Testis (tissue), 2 donors: ENCODE measurements at regions not wholly inside any gene's neighbourhood (a gene's known extent, or its start where the extent isn't known, plus 50 kb on each side); places are given as distances from the start of the nearest gene placed in this dataset.
A peak's percentile ranks its signal among the peaks of the same experiment; 100 is the strongest.

Experiments used
- DNase-seq: peaks from one replicate; pipeline ENCODE4 v3.0.0-alpha.2; 2019
- H3K27ac ChIP-seq, 2 donors: fragments of 200-600 bp; sonication (generic); one replicate each; pipeline ENCODE4 v1.5.1; 2019
- H3K27me3 ChIP-seq: fragments of 200-600 bp; sonication (generic); one replicate; pipeline ENCODE4 v1.5.1; 2019
- H3K36me3 ChIP-seq: fragments of 200-600 bp; sonication (generic); one replicate; pipeline ENCODE4 v1.5.1; 2017; ENCODE audit warnings: low read depth; ENCODE audit errors: missing control alignments
- H3K4me1 ChIP-seq: fragments of 200-600 bp; sonication (generic); one replicate; pipeline ENCODE4 v1.5.1; 2019
- H3K4me3 ChIP-seq, 2 donors: fragments of 200-600 bp; sonication (generic); one replicate each; pipeline ENCODE4 v1.5.1; 2017 to 2019
- H3K9me3 ChIP-seq: fragments of 200-600 bp; sonication (generic); one replicate; pipeline ENCODE4 v1.5.1; 2017
- POLR2A ChIP-seq: fragments of 450-650 bp; IDR thresholded peaks from one replicate; pipeline ENCODE4 v1.6.1; 2017; ENCODE audit warnings: antibody characterized with exemption, mild to moderate bottlenecking, moderate library complexity
- WGBS, 2 donors: methylation state at CpG; one replicate each; pipeline ENCODE4 v1.1.5; 2018; 5-methylcytosine and 5-hydroxymethylcytosine counted together
- intact Hi-C: fragments of 100-400 bp; cut with DNase I; formaldehyde crosslinking; loops from one replicate; pipeline ENCODE4 v1.15.1; 2023; ENCODE audit warnings: low total_unique reads
- TF ChIP-seq, protein P1 (sequence below), 3 experiments: fragments of 450-650 bp in 2 of 3; fragments of 200-600 bp in 1 of 3; sonication (generic) in 1 of 3; IDR thresholded peaks; one replicate each; pipeline ENCODE4 v1.5.1; 2016 to 2019; ENCODE audit warnings: antibody characterized with exemption in 3 of 3, mild to moderate bottlenecking in 2 of 3, moderate library complexity in 1 of 3

GRCh38 chr1:233487408-233487807, 126.5 kb upstream of the KCNK1 start:
- intact Hi-C loops = no loop called here
- H3K9me3 ChIP-seq = no peaks in the 10 kb centered on the region
- TF ChIP-seq POLR2A = no peak
- TF ChIP-seq, protein P1, sequence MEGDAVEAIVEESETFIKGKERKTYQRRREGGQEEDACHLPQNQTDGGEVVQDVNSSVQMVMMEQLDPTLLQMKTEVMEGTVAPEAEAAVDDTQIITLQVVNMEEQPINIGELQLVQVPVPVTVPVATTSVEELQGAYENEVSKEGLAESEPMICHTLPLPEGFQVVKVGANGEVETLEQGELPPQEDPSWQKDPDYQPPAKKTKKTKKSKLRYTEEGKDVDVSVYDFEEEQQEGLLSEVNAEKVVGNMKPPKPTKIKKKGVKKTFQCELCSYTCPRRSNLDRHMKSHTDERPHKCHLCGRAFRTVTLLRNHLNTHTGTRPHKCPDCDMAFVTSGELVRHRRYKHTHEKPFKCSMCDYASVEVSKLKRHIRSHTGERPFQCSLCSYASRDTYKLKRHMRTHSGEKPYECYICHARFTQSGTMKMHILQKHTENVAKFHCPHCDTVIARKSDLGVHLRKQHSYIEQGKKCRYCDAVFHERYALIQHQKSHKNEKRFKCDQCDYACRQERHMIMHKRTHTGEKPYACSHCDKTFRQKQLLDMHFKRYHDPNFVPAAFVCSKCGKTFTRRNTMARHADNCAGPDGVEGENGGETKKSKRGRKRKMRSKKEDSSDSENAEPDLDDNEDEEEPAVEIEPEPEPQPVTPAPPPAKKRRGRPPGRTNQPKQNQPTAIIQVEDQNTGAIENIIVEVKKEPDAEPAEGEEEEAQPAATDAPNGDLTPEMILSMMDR (IDR thresholded peaks at IDR 0.05) = no peak
- H3K27me3 ChIP-seq = no peaks in the 10 kb centered on the region
- no peak for DNase-seq
- no peaks in the 10 kb centered on the region for H3K4me1 ChIP-seq
- H3K27ac ChIP-seq = no peak overlapping the region
- no peaks in the 10 kb centered on the region for H3K36me3 ChIP-seq
- no peak overlapping the region for H3K4me3 ChIP-seq

DNA sequence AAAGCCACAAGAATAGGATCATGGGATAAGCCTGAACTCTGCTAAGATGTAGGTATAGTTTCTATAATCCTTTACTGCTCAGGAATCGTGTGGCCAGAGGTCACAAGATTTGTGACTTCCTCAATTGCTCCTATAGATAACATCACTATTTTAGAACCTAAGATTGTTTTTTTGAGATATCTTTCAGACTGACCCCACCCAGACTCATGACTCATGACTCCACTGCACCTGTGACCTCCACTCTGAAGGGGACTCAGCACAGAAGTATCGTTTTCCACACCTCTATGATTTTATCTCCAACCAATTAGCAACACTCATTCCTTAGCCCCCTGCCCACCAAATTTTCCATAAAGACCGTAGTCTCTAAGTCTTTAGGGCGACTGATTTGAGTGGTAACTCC, 124.5 kb upstream of the KCNK1 start:
- no peak overlapping the region for H3K4me3 ChIP-seq
- intact Hi-C loops = no loop called here
- no peaks in the 10 kb centered on the region for H3K27me3 ChIP-seq
- DNase-seq = no peak
- TF ChIP-seq, protein P1 (IDR thresholded peaks at IDR 0.05) = no peak
- H3K27ac ChIP-seq = no peak overlapping the region
- no peaks in the 10 kb centered on the region for H3K4me1 ChIP-seq
- WGBS, 2 donors = 83 to 91% methylated on average over 4 of the region's 4 CpGs
- no peaks in the 10 kb centered on the region for H3K9me3 ChIP-seq
- no peaks in the 10 kb centered on the region for H3K36me3 ChIP-seq

DNA sequence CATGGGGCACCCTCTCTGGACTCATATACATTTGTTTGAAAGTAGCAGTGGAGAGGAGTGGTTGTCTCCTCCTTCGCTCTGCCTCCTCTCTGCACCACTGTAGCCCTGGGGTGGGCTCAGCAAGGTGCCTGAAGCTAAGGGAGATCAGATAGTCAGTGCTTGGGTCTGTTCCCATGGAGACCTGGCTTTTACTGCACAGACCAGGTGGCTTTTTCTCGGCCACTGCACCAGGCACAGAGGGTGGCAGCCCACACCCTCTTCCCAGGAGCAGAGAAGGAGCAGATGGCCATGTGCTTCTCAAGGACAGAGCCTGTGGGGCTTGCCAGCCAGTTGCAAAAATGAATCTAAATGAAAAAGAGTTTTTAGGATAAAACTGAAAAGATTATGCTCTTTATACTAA, 123.4 kb upstream of the KCNK1 start:
- intact Hi-C loops = no loop called here
- 63 to 64% methylated on average over 2 of the region's 2 CpGs for WGBS, 2 donors
- no peaks in the 10 kb centered on the region for H3K36me3 ChIP-seq
- no peaks in the 10 kb centered on the region for H3K9me3 ChIP-seq
- H3K4me3 ChIP-seq = no peak overlapping the region
- H3K27ac ChIP-seq = no peak overlapping the region
- no peaks in the 10 kb centered on the region for H3K27me3 ChIP-seq
- peak; percentile 31 for DNase-seq
- TF ChIP-seq, protein P1 (IDR thresholded peaks at IDR 0.05) = no peak
- no peak for TF ChIP-seq POLR2A
- H3K4me1 ChIP-seq = no peaks in the 10 kb centered on the region

DNA sequence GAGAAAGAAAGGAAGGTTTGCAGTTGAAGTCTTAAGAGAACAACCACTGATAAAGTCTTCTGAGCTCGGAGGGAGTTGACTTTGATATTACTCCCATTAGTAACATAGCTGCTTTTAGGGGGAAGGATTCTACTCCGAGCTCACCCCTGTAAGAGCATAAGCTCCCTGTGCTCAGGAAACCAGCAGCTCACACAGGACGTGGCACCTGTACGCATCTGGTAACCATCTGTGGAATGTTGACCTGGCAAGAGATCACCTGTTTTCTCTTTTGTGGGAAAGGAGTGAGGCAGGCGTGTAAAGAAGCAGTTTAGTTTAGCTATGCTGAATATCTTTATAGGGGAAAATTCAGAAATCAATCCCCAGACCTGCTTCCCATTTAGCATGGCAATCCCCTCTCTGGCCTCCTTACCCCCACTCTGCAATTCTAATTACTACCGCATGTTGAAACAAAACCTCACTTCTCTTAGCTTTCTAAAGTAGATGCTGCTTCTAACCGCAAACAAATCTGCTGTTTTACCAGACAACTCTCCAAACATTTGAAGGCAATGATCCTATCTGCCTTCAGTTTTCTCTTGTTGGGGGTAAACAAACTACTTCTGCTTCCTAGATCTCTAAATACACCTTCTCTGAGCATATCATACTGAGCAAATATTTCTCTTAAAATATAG, 121.8 kb upstream of the KCNK1 start:
- H3K27ac ChIP-seq = no peak overlapping the region
- WGBS, 2 donors = 76 to 78% methylated on average over 7 of the region's 7 CpGs
- intact Hi-C loops = no loop called here
- no peaks in the 10 kb centered on the region for H3K9me3 ChIP-seq
- H3K4me1 ChIP-seq = no peaks in the 10 kb centered on the region
- no peak overlapping the region for H3K4me3 ChIP-seq
- no peaks in the 10 kb centered on the region for H3K36me3 ChIP-seq
- no peaks in the 10 kb centered on the region for H3K27me3 ChIP-seq
- DNase-seq = no peak
- TF ChIP-seq POLR2A = no peak
- TF ChIP-seq, protein P1 (IDR thresholded peaks at IDR 0.05) = no peak

GRCh38 chr1:233496993-233497392, 116.9 kb upstream of the KCNK1 start:
- WGBS, 2 donors = 81 to 82% methylated on average over 2 of the region's 2 CpGs
- DNase-seq = no peak
- Histone ChIP-seq H3K4me3 (no peak overlapping the region), H3K27ac (no peak overlapping the region), H3K4me1 (no peaks in the 10 kb centered on the region), H3K36me3 (no peaks in the 10 kb centered on the region), H3K27me3 (no peaks in the 10 kb centered on the region), H3K9me3 (no peaks in the 10 kb centered on the region)
- intact Hi-C loops = no loop called here
- no peak for TF ChIP-seq POLR2A
- TF ChIP-seq, protein P1 (IDR thresholded peaks at IDR 0.05) = no peak
